ENCODE measurements at regions not wholly inside any gene's neighbourhood (a gene's known extent, or its start where the extent isn't known, plus 50 kb on each side); places are given as distances from the start of the nearest gene placed in this dataset.

- Mint-ChIP-seq H3K9me3 (ENCODE audit: low read depth) (no peaks in the 10 kb centered on the region), H3K36me3 (ENCODE audit: insufficient read depth) (no peaks in the 10 kb centered on the region), H3K27ac (no peak overlapping the region), H3K4me1 (ENCODE audit: low read depth) (peaks cover 7% of the 10 kb centered on the region), H3K27me3 (peaks cover 4% of the 10 kb centered on the region), H3K4me3 (ENCODE audit: low read depth) (no peak overlapping the region)
- no peak for DNase-seq (ENCODE audit: low spot score, unreplicated experiment)
- no peak for TF ChIP-seq CTCF (IDR thresholded peaks at IDR 0.05; ENCODE audit: unreplicated experiment)
Measured at GRCh38 chr6:15148356-15148946, 97.4 kb upstream of the JARID2 start.

DNA sequence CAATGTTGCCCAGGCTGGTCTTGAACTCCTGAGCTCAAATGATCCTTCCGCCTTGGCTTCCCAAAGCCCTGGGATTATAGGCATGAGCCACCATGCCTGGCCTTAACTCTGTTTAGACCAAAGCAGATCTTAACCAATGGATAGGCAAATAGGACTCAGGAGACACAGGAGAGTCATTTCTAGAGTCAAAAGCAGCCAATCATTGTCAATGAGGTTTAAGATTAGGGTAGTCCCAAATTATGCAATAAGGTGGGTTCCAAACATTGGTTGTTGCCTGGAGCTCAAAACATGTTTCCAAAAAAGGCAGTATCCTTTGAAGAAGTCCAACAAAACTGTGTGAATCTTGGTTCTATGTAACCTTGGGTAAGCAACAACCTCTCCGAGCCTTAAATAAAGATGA, 95.7 kb upstream of the JARID2 start:
- Mint-ChIP-seq H3K27me3 (peaks cover 4% of the 10 kb centered on the region), H3K36me3 (ENCODE audit: insufficient read depth) (no peaks in the 10 kb centered on the region), H3K27ac (no peak overlapping the region), H3K4me3 (ENCODE audit: low read depth) (no peak overlapping the region), H3K4me1 (ENCODE audit: low read depth) (peaks cover 7% of the 10 kb centered on the region), H3K9me3 (ENCODE audit: low read depth) (no peaks in the 10 kb centered on the region)
- DNase-seq (ENCODE audit: low spot score, unreplicated experiment): no peak
- TF ChIP-seq CTCF (IDR thresholded peaks at IDR 0.05; ENCODE audit: unreplicated experiment): no peak

DNA sequence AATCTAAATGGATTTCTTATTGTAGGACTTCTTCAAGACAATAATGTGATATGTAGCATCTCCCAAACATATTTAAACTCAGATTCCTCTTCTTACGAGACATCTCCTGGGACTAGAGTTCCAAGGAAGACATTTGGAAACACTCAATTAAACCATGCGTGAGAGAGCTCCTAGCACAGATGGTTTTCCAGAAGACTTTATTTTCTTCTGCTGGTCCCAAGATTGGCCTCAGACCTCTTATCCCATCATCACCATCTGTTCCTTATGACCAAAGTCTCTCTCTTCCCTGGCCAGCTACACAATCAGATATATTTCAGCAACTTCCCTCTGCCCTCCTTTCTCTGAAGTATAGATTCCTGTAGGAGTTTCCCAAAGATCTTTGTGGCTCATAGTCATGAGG, 93.2 kb upstream of the JARID2 start:
- DNase-seq (ENCODE audit: low spot score, unreplicated experiment): no peak
- H3K4me3 Mint-ChIP-seq (ENCODE audit: low read depth): no peak overlapping the region
- no peak overlapping the region for H3K27ac Mint-ChIP-seq
- TF ChIP-seq CTCF (IDR thresholded peaks at IDR 0.05; ENCODE audit: unreplicated experiment): no peak
- no peaks in the 10 kb centered on the region for H3K9me3 Mint-ChIP-seq (ENCODE audit: low read depth)
- no peaks in the 10 kb centered on the region for H3K36me3 Mint-ChIP-seq (ENCODE audit: insufficient read depth)
- H3K4me1 Mint-ChIP-seq (ENCODE audit: low read depth): peaks cover 7% of the 10 kb centered on the region
- H3K27me3 Mint-ChIP-seq: peaks cover 4% of the 10 kb centered on the region

- no peak for DNase-seq (ENCODE audit: low spot score, unreplicated experiment)
- Mint-ChIP-seq H3K9me3 (ENCODE audit: low read depth) (no peaks in the 10 kb centered on the region), H3K27me3 (peaks cover 4% of the 10 kb centered on the region), H3K4me3 (ENCODE audit: low read depth) (no peak overlapping the region), H3K4me1 (ENCODE audit: low read depth) (peaks cover 5% of the 10 kb centered on the region), H3K27ac (no peak overlapping the region), H3K36me3 (ENCODE audit: insufficient read depth) (no peaks in the 10 kb centered on the region)
- no peak for TF ChIP-seq CTCF (IDR thresholded peaks at IDR 0.05; ENCODE audit: unreplicated experiment)
Measured at GRCh38 chr6:15153191-15153590, 92.7 kb upstream of the JARID2 start.

GRCh38 chr6:15157479-15157878, 88.4 kb upstream of the JARID2 start:
- H3K9me3 Mint-ChIP-seq (ENCODE audit: low read depth): no peaks in the 10 kb centered on the region
- no peak overlapping the region for H3K27ac Mint-ChIP-seq
- no peak overlapping the region for H3K4me3 Mint-ChIP-seq (ENCODE audit: low read depth)
- H3K4me1 Mint-ChIP-seq (ENCODE audit: low read depth): no peaks in the 10 kb centered on the region
- no peaks in the 10 kb centered on the region for H3K27me3 Mint-ChIP-seq
- DNase-seq (ENCODE audit: low spot score, unreplicated experiment): no peak
- H3K36me3 Mint-ChIP-seq (ENCODE audit: insufficient read depth): no peaks in the 10 kb centered on the region
- no peak for TF ChIP-seq CTCF (IDR thresholded peaks at IDR 0.05; ENCODE audit: unreplicated experiment)

Data from progenitor cell of endocrine pancreas (in vitro differentiated cells).